NCI-H2227 (cell line): ENCODE measurements at regions not wholly inside any gene's neighbourhood (a gene's known extent, or its start where the extent isn't known, plus 50 kb on each side); places are given as distances from the start of the nearest gene placed in this dataset.

Experiments
- DNase-seq: peaks from one replicate; lab custom pipeline; 2025; ENCODE audit not compliant: unreplicated experiment; lab: John Stamatoyannopoulos, UW

- DNase-seq = peak; percentile 25
Measured at GRCh38 chr12:124240493-124240892, 54.4 kb upstream of the RFLNA start.

- DNase-seq = no peak
Measured at GRCh38 chr12:124241776-124242528, 52.9 kb upstream of the RFLNA start.

- DNase-seq = no peak
Measured at GRCh38 chr12:124242529-124243065, 52.3 kb upstream of the RFLNA start.

DNA sequence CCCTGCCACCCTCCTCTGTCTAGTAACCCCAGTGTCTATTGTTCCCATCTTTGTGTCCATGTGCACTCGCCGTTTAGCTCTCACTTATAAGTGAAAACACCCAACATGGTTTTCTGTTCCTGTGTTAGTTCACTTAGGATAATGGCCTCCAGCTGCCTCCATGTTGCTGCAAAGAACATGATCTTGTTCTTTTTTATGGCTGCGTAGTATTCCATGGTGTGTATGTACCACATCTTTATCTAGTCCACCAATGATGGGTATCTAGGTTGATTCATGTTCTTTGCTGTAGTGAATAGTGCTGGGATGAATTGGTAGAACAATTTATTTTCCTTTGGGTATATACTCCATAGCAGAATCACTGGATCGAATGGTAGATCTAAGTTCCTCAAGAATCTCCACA lies 51.0 kb upstream of the RFLNA start:
- no peak for DNase-seq
